KMS-11 (cell line): ENCODE measurements at regions not wholly inside any gene's neighbourhood (a gene's known extent, or its start where the extent isn't known, plus 50 kb on each side); places are given as distances from the start of the nearest gene placed in this dataset.

Source experiments
- H2AFZ ChIP-seq: fragments of 200-600 bp; sonication (generic); 2 replicates; pipeline ENCODE4 v1.6.1; 2016; ENCODE audit warnings: antibody characterized with exemption, mixed run types, low read depth
- H3K27ac ChIP-seq: fragments of 200-600 bp; sonication (generic); 2 replicates; pipeline ENCODE4 v1.6.1; 2016; ENCODE audit warnings: mild to moderate bottlenecking, mixed run types
- H3K27me3 ChIP-seq: fragments of 200-600 bp; sonication (generic); 2 replicates; pipeline ENCODE4 v1.6.1; 2017; ENCODE audit warnings: mild to moderate bottlenecking, low read depth, mixed run types, moderate library complexity; ENCODE audit not compliant: insufficient read depth
- H3K36me3 ChIP-seq: fragments of 200-600 bp; sonication (generic); 2 replicates; pipeline ENCODE4 v1.6.1; 2017; ENCODE audit warnings: mild to moderate bottlenecking, mixed run types; ENCODE audit not compliant: insufficient read depth
- H3K4me1 ChIP-seq: fragments of 200-600 bp; sonication (generic); 2 replicates; pipeline ENCODE4 v1.6.1; 2016; ENCODE audit warnings: mild to moderate bottlenecking, low read depth, mixed run types; ENCODE audit not compliant: poor library complexity, severe bottlenecking
- H3K4me2 ChIP-seq: fragments of 200-600 bp; sonication (generic); 2 replicates; pipeline ENCODE4 v1.7.0; 2016; ENCODE audit warnings: mild to moderate bottlenecking, mixed run types
- H3K4me3 ChIP-seq: fragments of 200-600 bp; sonication (generic); IDR thresholded peaks from 2 replicates; pipeline ENCODE4 v1.6.1; 2017; ENCODE audit warnings: low read depth, low read length, mixed read lengths; ENCODE audit not compliant: insufficient read depth
- H3K79me2 ChIP-seq: fragments of 200-600 bp; sonication (generic); 2 replicates; pipeline ENCODE4 v1.6.1; 2016; ENCODE audit warnings: low read depth, mixed run types; ENCODE audit not compliant: insufficient read depth
- H3K9ac ChIP-seq: fragments of 200-600 bp; sonication (generic); 2 replicates; pipeline ENCODE4 v1.6.1; 2016; ENCODE audit warnings: mild to moderate bottlenecking, mixed run types
- H4K20me1 ChIP-seq: fragments of 200-600 bp; sonication (generic); 2 replicates; pipeline ENCODE4 v1.6.1; 2016; ENCODE audit warnings: mild to moderate bottlenecking, mixed run types; ENCODE audit not compliant: insufficient read depth
- CTCF ChIP-seq: fragments of 200-600 bp; sonication (generic); conservative IDR thresholded peaks from 2 replicates; pipeline ENCODE4 v1.6.1; 2017; ENCODE audit warnings: low read depth, mild to moderate bottlenecking, antibody characterized with exemption, low read length, moderate library complexity, mixed read lengths

DNA sequence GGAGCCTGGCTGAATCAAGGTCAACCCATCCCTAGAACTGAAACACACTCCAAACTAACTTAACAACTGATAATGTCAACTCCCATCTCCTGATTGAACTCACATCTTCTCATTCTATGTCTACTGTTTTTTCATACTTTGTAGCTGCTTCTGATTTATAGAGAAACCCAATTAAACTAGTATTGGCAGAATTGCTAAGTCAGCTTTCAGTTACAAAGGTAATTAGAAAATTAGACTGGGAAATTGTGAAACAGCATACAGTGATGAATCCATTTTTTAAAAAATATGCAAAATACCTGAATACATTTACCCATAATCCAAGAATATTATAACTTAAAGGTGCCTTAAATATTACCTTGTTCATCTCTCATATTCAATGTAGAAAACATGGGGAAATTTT lies 535.2 kb upstream of the CLINT1 start:
- H3K4me1 ChIP-seq, result no peaks in the 10 kb centered on the region
- no peak overlapping the region for H3K4me2 ChIP-seq
- no peak overlapping the region for H2AFZ ChIP-seq
- H3K79me2 ChIP-seq, result no peaks in the 10 kb centered on the region
- no peak for TF ChIP-seq CTCF
- H4K20me1 ChIP-seq, result no peaks in the 10 kb centered on the region
- H3K9ac ChIP-seq, result no peak overlapping the region
- H3K27ac ChIP-seq, result no peak overlapping the region
- no peaks in the 10 kb centered on the region for H3K36me3 ChIP-seq
- H3K27me3 ChIP-seq, result no peaks in the 10 kb centered on the region
- H3K4me3 ChIP-seq, result no peak overlapping the region

DNA sequence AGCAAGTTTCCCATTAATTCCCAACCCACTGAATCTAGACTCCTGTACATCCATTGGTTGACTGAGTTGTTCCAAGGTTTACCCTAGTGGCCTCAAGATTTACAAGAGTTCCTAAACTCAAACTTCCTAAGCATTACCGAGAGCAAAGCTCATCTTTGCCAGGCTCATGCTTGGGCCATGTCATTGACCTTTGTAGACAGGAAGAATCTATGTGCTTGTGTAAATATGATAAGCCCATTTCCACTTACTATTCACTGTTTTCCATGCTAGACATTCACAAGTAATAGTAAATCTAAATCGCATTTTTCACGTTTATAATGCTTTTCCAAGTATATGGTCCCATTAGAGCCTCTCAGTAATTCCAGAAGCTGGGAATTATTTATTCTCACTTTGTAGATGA lies 534.5 kb upstream of the CLINT1 start:
- no peaks in the 10 kb centered on the region for H4K20me1 ChIP-seq
- no peak for TF ChIP-seq CTCF
- H3K79me2 ChIP-seq, result no peaks in the 10 kb centered on the region
- no peak overlapping the region for H3K4me2 ChIP-seq
- no peak overlapping the region for H2AFZ ChIP-seq
- H3K27me3 ChIP-seq, result no peaks in the 10 kb centered on the region
- H3K4me3 ChIP-seq, result no peak overlapping the region
- no peak overlapping the region for H3K27ac ChIP-seq
- no peak overlapping the region for H3K9ac ChIP-seq
- no peaks in the 10 kb centered on the region for H3K4me1 ChIP-seq
- no peaks in the 10 kb centered on the region for H3K36me3 ChIP-seq

- H3K27ac ChIP-seq, result no peak overlapping the region
- no peaks in the 10 kb centered on the region for H3K27me3 ChIP-seq
- H4K20me1 ChIP-seq, result no peaks in the 10 kb centered on the region
- H3K9ac ChIP-seq, result no peak overlapping the region
- no peak overlapping the region for H3K4me3 ChIP-seq
- H2AFZ ChIP-seq, result no peak overlapping the region
- H3K4me2 ChIP-seq, result no peak overlapping the region
- H3K79me2 ChIP-seq, result no peaks in the 10 kb centered on the region
- TF ChIP-seq CTCF, result no peak
- H3K4me1 ChIP-seq, result no peaks in the 10 kb centered on the region
- no peaks in the 10 kb centered on the region for H3K36me3 ChIP-seq
Measured at GRCh38 chr5:158392753-158393152, 533.8 kb upstream of the CLINT1 start.

DNA sequence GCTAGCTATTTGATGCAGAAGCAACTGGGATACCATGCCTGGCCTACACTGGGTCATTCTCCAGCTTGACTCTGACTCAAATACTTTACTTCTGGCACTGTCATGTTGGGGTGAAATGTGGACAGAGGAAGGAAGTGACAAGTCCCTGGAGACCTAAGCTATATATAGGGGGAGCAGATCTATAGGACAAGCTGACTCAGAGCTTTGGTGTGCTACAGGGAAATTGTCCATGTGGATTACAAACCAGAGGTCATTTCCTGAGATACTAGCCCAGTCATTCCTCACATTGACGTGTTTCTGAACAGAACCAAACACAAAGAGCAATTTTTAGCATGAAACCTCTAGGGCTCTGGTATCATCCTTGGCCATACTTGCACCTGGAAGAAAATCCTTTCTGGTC lies 531.6 kb upstream of the CLINT1 start:
- no peak overlapping the region for H2AFZ ChIP-seq
- no peaks in the 10 kb centered on the region for H3K79me2 ChIP-seq
- TF ChIP-seq CTCF, result no peak
- H4K20me1 ChIP-seq, result no peaks in the 10 kb centered on the region
- no peak overlapping the region for H3K9ac ChIP-seq
- no peaks in the 10 kb centered on the region for H3K27me3 ChIP-seq
- no peak overlapping the region for H3K4me2 ChIP-seq
- no peaks in the 10 kb centered on the region for H3K4me1 ChIP-seq
- no peak overlapping the region for H3K4me3 ChIP-seq
- no peaks in the 10 kb centered on the region for H3K36me3 ChIP-seq
- H3K27ac ChIP-seq, result no peak overlapping the region

DNA sequence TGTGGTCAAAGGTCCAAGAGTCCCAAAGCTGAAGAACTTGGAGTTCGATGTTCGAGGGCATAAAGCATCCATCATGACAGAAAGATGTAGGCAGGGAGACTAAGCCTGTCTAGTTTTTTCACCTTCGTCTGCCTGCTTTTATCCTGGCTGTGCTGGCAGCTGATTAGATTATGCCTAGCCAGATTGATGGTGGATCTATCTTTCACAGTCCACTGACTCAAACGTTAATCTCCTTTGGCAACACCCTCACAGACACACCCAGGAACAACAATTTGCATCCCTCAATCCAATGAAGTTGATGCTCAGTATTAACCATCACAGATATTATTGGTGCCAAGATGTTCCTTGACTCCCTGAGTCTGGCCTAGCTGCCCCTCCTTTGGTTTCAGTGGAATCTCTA lies 530.8 kb upstream of the CLINT1 start:
- no peak for TF ChIP-seq CTCF
- Histone ChIP-seq H2AFZ (no peak overlapping the region), H3K9ac (no peak overlapping the region), H3K79me2 (no peaks in the 10 kb centered on the region), H4K20me1 (no peaks in the 10 kb centered on the region), H3K27ac (no peak overlapping the region), H3K4me1 (no peaks in the 10 kb centered on the region), H3K36me3 (no peaks in the 10 kb centered on the region), H3K4me2 (no peak overlapping the region), H3K4me3 (no peak overlapping the region), H3K27me3 (no peaks in the 10 kb centered on the region)
